ENCODE measurements at regions not wholly inside any gene's neighbourhood (a gene's known extent, or its start where the extent isn't known, plus 50 kb on each side); places are given as distances from the start of the nearest gene placed in this dataset.

DNA sequence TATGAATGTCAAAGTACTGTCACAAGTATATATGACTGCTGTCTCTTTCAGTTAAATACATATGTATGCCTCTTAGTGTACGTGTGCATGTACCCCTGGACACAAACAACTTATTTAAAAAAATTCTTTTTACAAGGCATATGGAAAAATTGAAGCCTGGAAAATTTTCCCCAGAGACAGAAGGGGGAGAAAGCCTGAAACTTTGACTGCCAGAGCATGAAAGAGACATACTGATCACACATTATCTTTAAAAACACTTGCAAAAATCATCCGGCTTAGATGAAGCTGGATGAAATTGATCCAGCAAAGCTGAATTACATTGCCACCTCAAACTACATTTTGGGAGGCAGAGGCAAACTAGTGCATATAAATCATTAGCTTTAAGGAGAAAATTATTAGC is 88.0 kb upstream of the NFIB start:
- Histone ChIP-seq H3F3A (ENCODE audit: insufficient read depth, low read length) (no peaks in the 10 kb centered on the region), H3K9me2 (ENCODE audit: low read depth, low read length) (no peaks in the 10 kb centered on the region), H2AFZ (ENCODE audit: low read length) (no peak overlapping the region), H3K36me3 (ENCODE audit: insufficient read depth, low read length) (no peaks in the 10 kb centered on the region), H3K9me3 (ENCODE audit: low read length) (no peaks in the 10 kb centered on the region), H3K4me1 (ENCODE audit: insufficient read depth, low read length, severe bottlenecking) (no peaks in the 10 kb centered on the region), H3K9ac (ENCODE audit: low read length) (no peak overlapping the region), H3K4me2 (ENCODE audit: low read length) (no peak overlapping the region), H3K4me3 (ENCODE audit: low read depth, low read length, poor library complexity, severe bottlenecking) (no peak overlapping the region), H3K79me2 (ENCODE audit: insufficient read depth, low read length) (no peaks in the 10 kb centered on the region), H3K27ac (ENCODE audit: low read depth, low read length, poor library complexity, severe bottlenecking) (no peak overlapping the region), H4K20me1 (ENCODE audit: insufficient read depth, low read length) (no peaks in the 10 kb centered on the region), H3K27me3 (ENCODE audit: insufficient read depth, low read length) (no peaks in the 10 kb centered on the region)
- TF ChIP-seq, protein P1, sequence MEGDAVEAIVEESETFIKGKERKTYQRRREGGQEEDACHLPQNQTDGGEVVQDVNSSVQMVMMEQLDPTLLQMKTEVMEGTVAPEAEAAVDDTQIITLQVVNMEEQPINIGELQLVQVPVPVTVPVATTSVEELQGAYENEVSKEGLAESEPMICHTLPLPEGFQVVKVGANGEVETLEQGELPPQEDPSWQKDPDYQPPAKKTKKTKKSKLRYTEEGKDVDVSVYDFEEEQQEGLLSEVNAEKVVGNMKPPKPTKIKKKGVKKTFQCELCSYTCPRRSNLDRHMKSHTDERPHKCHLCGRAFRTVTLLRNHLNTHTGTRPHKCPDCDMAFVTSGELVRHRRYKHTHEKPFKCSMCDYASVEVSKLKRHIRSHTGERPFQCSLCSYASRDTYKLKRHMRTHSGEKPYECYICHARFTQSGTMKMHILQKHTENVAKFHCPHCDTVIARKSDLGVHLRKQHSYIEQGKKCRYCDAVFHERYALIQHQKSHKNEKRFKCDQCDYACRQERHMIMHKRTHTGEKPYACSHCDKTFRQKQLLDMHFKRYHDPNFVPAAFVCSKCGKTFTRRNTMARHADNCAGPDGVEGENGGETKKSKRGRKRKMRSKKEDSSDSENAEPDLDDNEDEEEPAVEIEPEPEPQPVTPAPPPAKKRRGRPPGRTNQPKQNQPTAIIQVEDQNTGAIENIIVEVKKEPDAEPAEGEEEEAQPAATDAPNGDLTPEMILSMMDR (IDR thresholded peaks at IDR 0.05; ENCODE audit: low read length): no peak
- no peak for TF ChIP-seq EZH2 (IDR thresholded peaks at IDR 0.05; ENCODE audit: borderline replicate concordance, low read length)

DNA sequence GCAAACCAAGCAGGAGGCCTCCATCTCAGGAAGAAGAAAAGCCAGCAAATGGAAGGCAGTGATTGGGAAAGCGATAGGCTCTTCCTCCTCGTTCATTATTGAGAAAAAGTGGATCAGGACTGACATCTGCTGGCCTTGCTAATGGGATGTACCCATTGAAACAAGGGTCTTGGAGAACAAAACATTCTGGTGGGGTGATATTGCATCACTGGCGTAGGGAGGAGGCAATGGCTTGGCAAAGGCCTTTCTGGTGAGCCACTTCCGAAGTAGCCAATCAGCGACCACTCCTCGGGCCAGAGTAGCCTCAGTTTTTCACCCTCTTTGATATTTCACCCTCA is 86.7 kb upstream of the NFIB start:
- TF ChIP-seq, protein P1 (IDR thresholded peaks at IDR 0.05; ENCODE audit: low read length): no peak
- TF ChIP-seq EZH2 (IDR thresholded peaks at IDR 0.05; ENCODE audit: borderline replicate concordance, low read length): no peak
- no peak overlapping the region for H3K27ac ChIP-seq (ENCODE audit: low read depth, low read length, poor library complexity, severe bottlenecking)

DNA sequence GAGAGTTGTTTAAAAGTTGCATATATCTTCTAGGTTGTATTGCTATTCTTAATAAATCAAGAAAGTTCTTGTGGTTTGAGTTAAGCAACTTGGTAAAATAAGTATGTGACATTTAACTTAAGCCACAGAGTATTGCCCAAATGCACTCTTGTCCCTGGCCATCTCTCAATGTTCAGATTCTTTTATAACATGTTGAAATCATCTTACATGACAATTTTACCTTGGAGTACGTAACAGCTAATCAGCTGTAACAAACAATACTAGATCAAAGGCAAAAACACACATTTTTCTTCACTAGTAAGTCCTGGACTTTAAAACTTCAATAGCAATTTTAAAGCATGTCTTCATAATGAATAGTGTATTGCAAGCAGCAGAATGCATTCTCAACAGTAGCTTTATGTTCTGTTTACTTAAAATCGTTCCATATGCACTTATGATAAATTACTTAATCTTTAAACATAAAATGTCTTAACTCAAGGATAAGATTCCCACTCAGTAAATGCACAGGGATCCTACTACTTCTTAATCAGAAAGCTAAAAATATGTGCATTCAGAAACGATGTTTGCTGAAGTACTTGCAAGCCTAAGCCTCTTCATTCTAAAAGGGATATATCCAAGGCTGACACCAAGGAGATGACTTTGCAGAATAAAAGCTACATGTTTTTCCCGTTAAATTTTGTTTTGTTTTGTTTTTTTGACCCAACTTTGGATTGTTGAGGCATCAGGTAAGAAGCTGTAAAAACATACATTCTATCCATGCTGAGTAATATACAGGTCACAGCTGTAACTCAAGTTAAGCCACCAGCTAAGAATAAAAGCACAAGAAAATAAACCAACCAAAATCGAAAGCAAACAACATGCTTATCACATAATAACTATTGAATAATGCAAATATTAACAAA is 86.1 kb upstream of the NFIB start:
- no peak overlapping the region for H3K4me3 ChIP-seq (ENCODE audit: low read depth, low read length, poor library complexity, severe bottlenecking)
- TF ChIP-seq EZH2 (IDR thresholded peaks at IDR 0.05; ENCODE audit: borderline replicate concordance, low read length): no peak
- TF ChIP-seq, protein P1 (IDR thresholded peaks at IDR 0.05; ENCODE audit: low read length): no peak
- no peaks in the 10 kb centered on the region for H4K20me1 ChIP-seq (ENCODE audit: insufficient read depth, low read length)
- H3K36me3 ChIP-seq (ENCODE audit: insufficient read depth, low read length): no peaks in the 10 kb centered on the region
- H3K9me2 ChIP-seq (ENCODE audit: low read depth, low read length): no peaks in the 10 kb centered on the region
- H3K27me3 ChIP-seq (ENCODE audit: insufficient read depth, low read length): no peaks in the 10 kb centered on the region
- H3K27ac ChIP-seq (ENCODE audit: low read depth, low read length, poor library complexity, severe bottlenecking): no peak overlapping the region
- H3K9me3 ChIP-seq (ENCODE audit: low read length): no peaks in the 10 kb centered on the region
- H3K79me2 ChIP-seq (ENCODE audit: insufficient read depth, low read length): no peaks in the 10 kb centered on the region
- H3K4me1 ChIP-seq (ENCODE audit: insufficient read depth, low read length, severe bottlenecking): no peaks in the 10 kb centered on the region
- no peak overlapping the region for H3K4me2 ChIP-seq (ENCODE audit: low read length)
- no peaks in the 10 kb centered on the region for H3F3A ChIP-seq (ENCODE audit: insufficient read depth, low read length)
- H2AFZ ChIP-seq (ENCODE audit: low read length): no peak overlapping the region
- no peak overlapping the region for H3K9ac ChIP-seq (ENCODE audit: low read length)

More for the DNA sequence above, 86.7 kb upstream of the NFIB start:
- Histone ChIP-seq H3K4me2 (ENCODE audit: low read length) (no peak overlapping the region), H3K9ac (ENCODE audit: low read length) (no peak overlapping the region), H3K27me3 (ENCODE audit: insufficient read depth, low read length) (no peaks in the 10 kb centered on the region), H3K9me2 (ENCODE audit: low read depth, low read length) (no peaks in the 10 kb centered on the region), H3K9me3 (ENCODE audit: low read length) (no peaks in the 10 kb centered on the region), H3K4me1 (ENCODE audit: insufficient read depth, low read length, severe bottlenecking) (no peaks in the 10 kb centered on the region), H2AFZ (ENCODE audit: low read length) (no peak overlapping the region), H4K20me1 (ENCODE audit: insufficient read depth, low read length) (no peaks in the 10 kb centered on the region), H3K4me3 (ENCODE audit: low read depth, low read length, poor library complexity, severe bottlenecking) (no peak overlapping the region), H3F3A (ENCODE audit: insufficient read depth, low read length) (no peaks in the 10 kb centered on the region), H3K36me3 (ENCODE audit: insufficient read depth, low read length) (no peaks in the 10 kb centered on the region), H3K79me2 (ENCODE audit: insufficient read depth, low read length) (no peaks in the 10 kb centered on the region)
